CD4-positive, alpha-beta T cell (primary cell): ENCODE measurements at regions not wholly inside any gene's neighbourhood (a gene's known extent, or its start where the extent isn't known, plus 50 kb on each side); places are given as distances from the start of the nearest gene placed in this dataset.

ENCODE experiments used
- ATAC-seq: fragments of 200-7000 bp; cut with Tn5 transposase; one replicate; pipeline ENCODE4 v1.10.0; 2022; ENCODE audit warnings: mild to moderate bottlenecking; ENCODE audit not compliant: poor library complexity
- CTCF ChIA-PET: fragments of 350-600 bp; sonication (Branson Sonifier 250); formaldehyde crosslinking; loops from one replicate; lab custom pipeline; 2021; ENCODE audit warnings: antibody characterized with exemption, inconsistent platforms; lab: Charles Lee
- POLR2A ChIA-PET: fragments of 350-600 bp; sonication (Branson Sonifier 250); formaldehyde crosslinking; loops from one replicate; lab custom pipeline; 2021; ENCODE audit warnings: antibody characterized with exemption, inconsistent platforms; lab: Charles Lee
- DNase-seq, 14 experiments: peaks; one replicate each; pipeline ENCODE4 v3.0.0-alpha.2; 2013 to 2020; ENCODE audit warnings: mixed read lengths in 2 of 14
- H3K27ac ChIP-seq, 2 donors: one replicate each; pipeline versions ENCODE4 v1.5.1 to v1.7.0; 2013; ENCODE audit warnings: low read length in 2 of 2, low read depth in 1 of 2, mild to moderate bottlenecking in 1 of 2
- H3K27me3 ChIP-seq, 2 experiments: 1 replicate in 1 of 2; 2 replicates in 1 of 2; pipeline versions ENCODE4 v1.6.1 to v1.7.0; 2013; ENCODE audit warnings: low read length in 2 of 2, control low read depth in 1 of 2, mild to moderate bottlenecking in 1 of 2, moderate library complexity in 1 of 2; ENCODE audit not compliant: insufficient read depth in 2 of 2, control insufficient read depth in 1 of 2
- H3K36me3 ChIP-seq: one replicate; pipeline ENCODE4 v1.6.1; 2013; ENCODE audit warnings: low read length, control low read depth; ENCODE audit not compliant: insufficient read depth
- H3K4me1 ChIP-seq: one replicate; pipeline ENCODE4 v1.6.1; 2013; ENCODE audit warnings: low read length, control low read depth; ENCODE audit not compliant: insufficient read depth
- H3K4me3 ChIP-seq: one replicate; pipeline ENCODE4 v1.5.1; 2013; ENCODE audit warnings: mild to moderate bottlenecking, low read length, moderate library complexity
- H3K9me3 ChIP-seq, 2 experiments: 1 replicate in 1 of 2; 2 replicates in 1 of 2; pipeline versions ENCODE4 v1.6.1 to v1.7.0; 2013; ENCODE audit warnings: low read length in 2 of 2, mild to moderate bottlenecking in 2 of 2, control low read depth in 1 of 2, moderate library complexity in 1 of 2; ENCODE audit not compliant: control insufficient read depth in 1 of 2, insufficient read depth in 1 of 2
- H3K27ac Mint-ChIP-seq: one replicate; pipeline ENCODE4 v1.8.0; 2020; ENCODE audit warnings: mixed read lengths
- H3K27me3 Mint-ChIP-seq: one replicate; pipeline ENCODE4 v1.8.0; 2021; ENCODE audit warnings: mixed read lengths
- H3K36me3 Mint-ChIP-seq: one replicate; pipeline ENCODE4 v1.8.0; 2021; ENCODE audit warnings: low read depth, mixed read lengths
- H3K4me1 Mint-ChIP-seq: one replicate; pipeline ENCODE4 v1.8.0; 2021; ENCODE audit warnings: low read depth, mixed read lengths
- H3K4me3 Mint-ChIP-seq: one replicate; pipeline ENCODE4 v1.8.0; 2020; ENCODE audit warnings: mild to moderate bottlenecking, mixed read lengths
- H3K9me3 Mint-ChIP-seq: one replicate; pipeline ENCODE4 v1.8.0; 2020; ENCODE audit warnings: mixed read lengths
- CTCF ChIP-seq: fragments of 200-600 bp; IDR thresholded peaks from one replicate; pipeline ENCODE4 v1.8.0; 2022; ENCODE audit warnings: antibody characterized with exemption, mild to moderate bottlenecking
- intact Hi-C, 2 experiments: fragments of 100-400 bp; cut with DNase I in 1 of 2; cut with micrococcal nuclease in 1 of 2; formaldehyde crosslinking; loops; one replicate each; pipeline versions ENCODE4 v1.15.1 to v1.9.0; 2023 to 2025; cut with DNase I, micrococcal nuclease

- peaks cover 3% of the 10 kb centered on the region for H3K9me3 Mint-ChIP-seq
- ATAC-seq (no peak), DNase-seq (no peak)
- ChIA-PET POLR2A (no interaction called here), CTCF (no interaction called here)
- H3K27me3 ChIP-seq, result no peaks in the 10 kb centered on the region
- no peak overlapping the region for H3K4me3 ChIP-seq
- no peak overlapping the region for H3K27ac Mint-ChIP-seq
- no peak for TF ChIP-seq CTCF
- H3K27ac ChIP-seq, result no peak overlapping the region
- peaks cover 0 to 4% of the 10 kb centered on the region in 2 experiments for H3K9me3 ChIP-seq
- no peaks in the 10 kb centered on the region for H3K4me1 Mint-ChIP-seq
- no peaks in the 10 kb centered on the region for H3K36me3 ChIP-seq
- no peak overlapping the region for H3K4me3 Mint-ChIP-seq
- H3K4me1 ChIP-seq, result no peaks in the 10 kb centered on the region
- H3K27me3 Mint-ChIP-seq, result no peaks in the 10 kb centered on the region
- intact Hi-C loops, result no loop called here
- H3K36me3 Mint-ChIP-seq, result no peaks in the 10 kb centered on the region
Measured at GRCh38 chr4:175480404-175480803, 331.7 kb downstream of the GPM6A start.

GRCh38 chr4:175499735-175500352 is 312.2 kb downstream of the GPM6A start:
- Mint-ChIP-seq H3K36me3 (no peaks in the 10 kb centered on the region), H3K4me1 (no peaks in the 10 kb centered on the region), H3K4me3 (no peak overlapping the region), H3K9me3 (peaks cover 5% of the 10 kb centered on the region), H3K27ac (no peak overlapping the region), H3K27me3 (no peaks in the 10 kb centered on the region)
- DNase-seq (no peak), ATAC-seq (no peak)
- Histone ChIP-seq H3K27me3 (no peaks in the 10 kb centered on the region), H3K27ac (no peak overlapping the region), H3K36me3 (no peaks in the 10 kb centered on the region), H3K4me3 (no peak overlapping the region), H3K9me3 (peaks cover 0 to 22% of the 10 kb centered on the region in 2 experiments), H3K4me1 (no peaks in the 10 kb centered on the region)
- TF ChIP-seq CTCF, result no peak
- intact Hi-C loops, result no loop called here
- ChIA-PET CTCF (no interaction called here), POLR2A (no interaction called here)

- Histone ChIP-seq H3K4me3 (no peak overlapping the region), H3K27ac (no peak overlapping the region), H3K4me1 (no peaks in the 10 kb centered on the region), H3K36me3 (no peaks in the 10 kb centered on the region), H3K9me3 (peaks cover 4 to 9% of the 10 kb centered on the region in 2 experiments), H3K27me3 (no peaks in the 10 kb centered on the region)
- no peak for DNase-seq
- ATAC-seq, result no peak
- no peak for TF ChIP-seq CTCF
- Mint-ChIP-seq H3K4me3 (no peak overlapping the region), H3K27me3 (no peaks in the 10 kb centered on the region), H3K9me3 (peaks cover 8% of the 10 kb centered on the region), H3K36me3 (no peaks in the 10 kb centered on the region), H3K4me1 (no peaks in the 10 kb centered on the region), H3K27ac (no peak overlapping the region)
- ChIA-PET POLR2A (no interaction called here), CTCF (no interaction called here)
- intact Hi-C loops, result no loop called here
Measured at GRCh38 chr4:175504318-175504717, 307.7 kb downstream of the GPM6A start.
